Stimulated activated naive CD4-positive, alpha-beta T cell treated with Interleukin-2 at 50 U/mL for 16 hours (primary cell): ENCODE measurements at regions not wholly inside any gene's neighbourhood (a gene's known extent, or its start where the extent isn't known, plus 50 kb on each side); places are given as distances from the start of the nearest gene placed in this dataset.
"Not testable (repeated sequence)": the region's sequence is repeated elsewhere in the genome, so short reads cannot be mapped to it uniquely, and the experiment has no call there.

Experiments
- DNase-seq: peaks from one replicate; lab custom pipeline; 2025; lab: John Stamatoyannopoulos, UW

DNA sequence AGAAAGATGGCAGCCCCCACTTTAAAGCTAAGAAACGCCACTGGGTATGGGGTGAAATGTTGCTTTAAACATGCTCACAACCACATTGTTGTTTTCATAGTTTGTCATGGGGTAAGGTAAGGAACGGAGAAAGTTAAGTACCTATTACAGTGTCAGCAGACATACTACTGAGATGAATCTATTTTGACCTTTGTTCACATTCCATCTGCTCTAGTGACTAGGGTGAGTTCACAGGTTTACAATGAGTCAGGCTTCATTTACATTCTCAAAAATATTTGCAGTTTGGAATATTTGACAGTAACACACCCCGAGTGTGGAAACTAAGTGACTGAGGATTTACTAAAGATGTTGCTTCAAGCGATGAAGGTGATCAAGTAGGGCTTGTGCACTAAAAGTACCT is 428.7 kb upstream of the ACVR2A start:
- no peak for DNase-seq

DNA sequence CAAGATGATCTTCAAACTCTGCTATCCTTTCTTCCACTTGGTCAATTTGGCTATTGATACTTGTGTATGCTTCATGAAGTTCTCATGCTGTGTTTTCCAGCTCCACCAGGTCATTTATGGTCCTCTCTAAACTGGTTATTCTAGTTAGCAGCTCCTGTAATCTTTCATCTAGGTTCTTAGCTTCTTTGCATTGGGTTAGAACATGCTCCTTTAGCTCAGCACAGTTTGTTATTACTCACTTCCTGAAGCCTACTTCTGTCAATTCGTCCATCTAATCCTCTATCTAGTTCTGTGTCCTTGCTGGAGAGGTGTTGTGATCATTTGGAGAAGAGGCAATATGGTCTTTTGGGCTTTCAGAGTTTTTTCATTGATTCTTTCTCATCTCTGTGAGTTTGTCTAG is 430.2 kb upstream of the ACVR2A start:
- DNase-seq = not testable (repeated sequence)

DNA sequence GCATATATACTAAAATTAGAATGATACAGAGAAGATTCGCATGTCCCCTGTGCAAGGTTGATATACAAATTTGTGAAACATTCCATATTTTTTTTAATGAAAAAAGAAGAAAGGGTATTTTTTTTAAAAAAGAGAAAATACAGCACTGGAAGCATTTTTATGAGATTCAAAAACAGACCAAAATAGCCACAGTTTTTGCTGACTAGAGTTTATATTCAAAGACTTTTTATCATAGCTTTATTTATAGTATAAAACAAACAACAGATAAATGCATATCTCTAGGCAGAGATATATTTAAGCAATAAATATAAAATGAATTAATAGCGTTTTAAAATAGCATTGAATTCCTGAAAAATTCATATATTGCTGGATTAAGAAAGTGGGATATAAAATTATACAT is 436.5 kb upstream of the ACVR2A start:
- DNase-seq = no peak

DNA sequence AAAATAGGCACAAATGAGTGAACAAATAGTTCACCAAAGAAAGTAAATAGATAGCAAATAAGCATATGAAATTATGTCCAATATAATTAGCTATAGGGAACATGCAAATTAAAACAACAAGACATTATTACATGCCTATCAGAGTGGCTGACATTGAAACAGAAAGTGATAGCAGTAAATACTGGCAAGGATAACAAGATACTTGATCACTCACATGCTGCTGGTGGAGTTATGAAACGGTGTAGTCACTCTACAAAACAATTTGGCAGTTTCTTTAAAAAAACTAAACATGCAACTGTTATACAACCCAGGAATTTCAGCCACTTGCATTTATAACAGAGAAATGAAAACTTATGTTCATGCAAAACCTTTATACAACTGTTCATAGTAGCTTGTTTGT is 439.2 kb upstream of the ACVR2A start:
- DNase-seq = no peak

DNA sequence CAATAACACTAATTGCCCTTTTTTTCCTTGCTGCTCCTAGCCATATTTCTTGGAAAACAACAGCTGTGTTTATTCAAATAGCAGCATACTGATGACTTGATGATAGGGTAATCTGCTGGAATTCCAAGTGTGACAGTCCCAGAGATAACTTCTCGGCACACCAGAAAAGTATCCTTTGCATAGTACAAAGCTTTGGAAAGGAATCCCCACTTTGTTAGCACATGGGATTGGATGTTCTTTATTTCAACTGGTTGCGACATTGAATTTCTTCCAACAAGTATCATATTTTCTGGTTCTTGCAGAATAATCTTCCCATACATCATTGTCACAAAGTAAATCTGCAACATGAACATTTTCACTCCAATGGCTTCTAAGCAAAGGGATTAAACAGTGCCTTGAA is 445.8 kb upstream of the ACVR2A start:
- no peak for DNase-seq

DNA sequence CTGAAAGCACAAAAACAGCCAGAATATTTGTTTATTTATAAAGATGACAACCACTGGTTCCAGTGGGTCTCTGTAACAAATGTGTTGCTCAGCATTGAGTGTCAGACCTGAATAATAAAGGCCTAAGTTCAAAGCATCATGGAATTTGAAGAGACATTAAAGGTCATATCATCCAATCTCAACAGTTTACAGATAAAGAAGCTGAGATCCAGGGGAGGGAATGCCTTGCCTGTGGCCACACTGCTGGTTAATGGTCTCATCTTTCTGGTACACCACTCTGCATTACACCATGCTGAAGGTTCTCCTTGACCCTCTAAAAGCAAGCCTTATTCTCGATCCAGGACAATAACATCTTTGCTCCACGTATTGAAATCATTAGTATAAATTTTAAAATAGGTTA is 446.5 kb upstream of the ACVR2A start:
- DNase-seq = no peak

DNA sequence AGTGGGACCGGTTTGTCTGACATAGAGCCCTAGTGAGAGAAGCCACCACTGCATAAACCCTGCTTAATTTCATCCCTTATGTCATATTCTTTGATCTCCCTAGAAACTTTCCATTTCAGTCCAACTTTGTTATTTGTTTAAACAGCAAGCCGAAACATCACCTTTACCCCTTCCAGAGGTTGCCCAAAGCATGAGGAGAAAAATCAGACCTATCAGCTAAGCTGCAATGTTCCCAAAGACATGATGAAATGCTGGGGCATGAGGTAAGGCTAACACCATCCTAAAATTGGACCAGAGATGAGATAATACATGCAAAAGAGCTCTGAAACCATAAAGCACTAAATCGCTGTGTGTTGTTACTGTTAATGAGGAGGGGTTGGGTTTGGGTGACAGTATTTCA is 447.9 kb upstream of the ACVR2A start:
- no peak for DNase-seq

DNA sequence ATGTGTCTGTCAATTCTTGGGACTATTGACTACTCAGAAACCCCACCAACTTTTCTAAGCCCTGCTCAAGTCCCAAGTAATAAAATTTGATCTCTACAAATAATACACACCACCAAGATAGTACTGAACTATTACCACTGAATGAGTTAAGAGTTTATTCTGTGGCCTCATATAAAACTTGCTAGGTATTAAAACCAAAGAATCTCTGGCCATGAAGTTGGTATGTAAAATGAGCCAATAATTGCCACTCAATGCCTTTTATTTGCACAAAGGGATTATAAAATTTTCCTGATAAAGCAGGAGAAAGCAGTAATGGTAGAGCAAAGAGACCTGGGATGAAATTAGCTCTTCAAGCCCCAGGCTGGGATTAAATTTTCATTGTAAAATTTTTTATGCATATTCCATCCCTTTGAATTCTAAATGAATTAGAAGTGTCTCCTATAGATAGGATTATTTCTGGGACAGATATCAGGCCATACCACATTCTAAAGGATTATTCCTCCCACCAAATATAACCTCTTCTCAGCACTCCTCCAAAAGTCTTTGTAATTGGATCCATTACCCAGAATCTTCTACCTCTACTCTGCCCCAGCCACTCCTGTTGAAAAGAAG is 450.5 kb upstream of the ACVR2A start:
- DNase-seq = no peak

DNA sequence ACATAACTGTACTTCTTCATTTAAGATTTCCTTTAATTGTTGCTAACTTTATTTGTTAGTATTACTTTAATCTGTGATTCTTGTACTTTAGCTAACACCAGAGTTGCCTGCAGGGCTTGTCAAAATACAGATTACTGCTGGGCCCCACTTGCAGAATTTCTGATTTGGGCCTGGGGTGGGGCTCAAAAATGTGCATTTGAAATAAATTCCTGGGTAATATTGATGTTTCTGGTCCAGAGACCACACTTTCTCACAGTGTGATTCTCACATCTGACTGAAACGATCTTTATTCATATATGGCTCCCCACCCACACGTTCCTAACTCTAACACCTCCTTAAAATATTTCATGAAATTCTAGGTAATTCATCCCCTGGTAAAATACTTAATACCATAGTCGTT is 452.6 kb upstream of the ACVR2A start:
- no peak for DNase-seq

DNA sequence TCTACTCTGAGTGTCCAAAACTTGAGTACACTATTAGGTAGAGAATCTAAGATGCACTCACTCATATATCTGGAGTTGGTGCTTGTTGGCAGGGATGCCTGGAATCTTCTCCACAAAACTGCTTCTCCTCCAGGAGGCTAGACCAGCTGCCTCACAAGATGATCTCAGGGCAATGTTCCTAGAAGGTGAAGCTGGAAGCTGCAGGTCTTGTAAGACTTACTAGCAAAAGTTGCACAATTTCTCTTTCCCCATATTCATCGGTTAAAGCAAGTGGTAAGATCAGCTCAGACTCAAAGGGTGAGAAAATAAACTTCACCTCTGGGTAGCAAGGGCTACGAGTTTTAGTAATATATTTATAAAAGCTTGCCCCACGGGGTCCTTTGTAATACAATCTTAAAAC is 454.4 kb upstream of the ACVR2A start:
- DNase-seq = no peak

DNA sequence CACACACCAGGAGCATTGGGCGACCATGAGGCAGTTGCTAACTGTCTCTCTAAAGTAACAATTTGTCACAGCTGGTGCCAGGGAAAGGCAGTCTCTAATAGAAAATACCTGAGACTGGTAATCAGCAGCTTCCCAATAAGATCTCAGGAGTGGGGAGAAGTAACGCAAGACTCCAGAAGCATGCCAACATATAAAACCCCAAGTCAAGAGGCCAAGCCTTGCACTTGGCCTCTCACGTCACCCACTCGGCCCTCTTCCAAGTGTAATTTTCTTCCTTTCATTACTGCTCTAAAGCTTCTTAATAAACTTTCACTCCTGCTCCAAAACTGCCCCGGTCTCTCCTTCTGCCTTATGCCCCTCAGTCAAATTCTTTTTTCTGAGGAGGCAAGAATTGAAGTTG is 455.6 kb upstream of the ACVR2A start:
- no peak for DNase-seq

DNA sequence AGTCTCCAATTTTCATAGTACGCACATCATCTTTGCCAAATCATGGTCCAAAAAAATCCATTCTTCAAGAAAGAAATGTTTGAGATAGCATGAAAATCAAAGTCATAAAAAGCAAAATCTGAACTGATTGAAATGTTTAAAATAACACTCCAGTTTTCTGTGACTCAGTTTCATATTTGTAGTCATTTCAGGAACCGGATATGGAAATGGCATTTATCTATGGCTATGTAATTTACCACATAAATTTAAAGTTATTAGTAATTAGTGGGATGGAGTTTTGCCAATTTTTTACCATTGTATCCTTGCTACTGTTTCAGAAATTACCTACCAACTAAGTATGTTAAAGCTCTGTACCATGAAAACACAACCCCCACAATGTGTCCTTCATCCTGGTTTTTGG is 456.6 kb upstream of the ACVR2A start:
- no peak for DNase-seq

DNA sequence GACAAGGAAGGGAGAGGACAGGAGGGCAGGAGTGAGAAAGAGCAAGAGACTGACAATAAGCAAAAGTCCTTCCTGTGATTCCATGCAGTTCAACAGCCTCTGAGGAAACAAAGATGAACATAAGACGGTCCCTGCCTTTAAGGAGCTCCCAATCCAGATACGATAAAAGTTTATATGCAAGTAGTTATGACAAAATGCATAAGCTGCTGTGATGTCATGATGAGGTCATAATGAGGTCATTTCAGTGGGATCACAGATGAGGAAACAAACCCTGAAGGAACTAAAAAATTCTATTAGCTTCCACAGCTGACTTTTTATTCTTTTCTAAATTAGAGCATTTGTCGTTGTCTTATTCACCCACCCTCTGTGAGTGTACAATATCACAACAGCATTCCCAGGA is 458.5 kb upstream of the ACVR2A start:
- DNase-seq = no peak

DNA sequence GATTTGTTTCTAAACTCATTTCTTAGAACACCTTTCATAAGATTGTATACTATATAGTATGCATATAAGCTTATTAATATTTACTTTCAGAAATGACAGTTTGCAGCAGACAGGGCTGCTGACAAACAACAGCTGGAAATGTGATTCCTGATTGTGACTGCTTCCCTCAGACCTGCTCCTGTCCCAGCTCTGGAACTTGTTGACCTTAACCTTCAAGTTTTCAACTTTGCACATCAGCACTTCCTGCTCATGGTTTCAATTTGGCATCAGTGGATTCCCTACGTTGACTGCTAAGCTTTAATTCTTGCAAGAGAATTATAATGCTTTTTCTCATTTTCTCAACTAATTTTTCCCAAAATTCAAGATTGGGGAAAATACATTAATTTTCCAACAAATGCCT is 459.2 kb upstream of the ACVR2A start:
- no peak for DNase-seq

DNA sequence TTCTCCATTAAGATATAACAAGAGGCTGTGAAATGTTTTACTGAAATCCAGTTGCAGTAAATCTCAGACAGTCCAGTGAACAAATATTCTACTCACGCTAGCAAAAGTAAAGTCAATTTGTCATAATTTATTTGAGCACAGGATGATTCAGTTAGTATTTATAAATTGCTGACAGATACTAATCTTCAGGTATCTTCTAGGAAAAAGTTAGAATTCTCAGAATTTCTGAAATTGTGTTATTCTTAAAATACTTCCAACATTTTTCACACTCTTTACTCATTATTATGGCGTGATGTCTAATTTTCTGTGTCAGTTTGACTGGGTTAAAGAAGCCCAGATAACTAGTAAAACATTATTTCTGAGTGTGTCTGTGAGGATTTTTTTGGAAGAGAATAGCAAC is 460.2 kb upstream of the ACVR2A start:
- no peak for DNase-seq

DNA sequence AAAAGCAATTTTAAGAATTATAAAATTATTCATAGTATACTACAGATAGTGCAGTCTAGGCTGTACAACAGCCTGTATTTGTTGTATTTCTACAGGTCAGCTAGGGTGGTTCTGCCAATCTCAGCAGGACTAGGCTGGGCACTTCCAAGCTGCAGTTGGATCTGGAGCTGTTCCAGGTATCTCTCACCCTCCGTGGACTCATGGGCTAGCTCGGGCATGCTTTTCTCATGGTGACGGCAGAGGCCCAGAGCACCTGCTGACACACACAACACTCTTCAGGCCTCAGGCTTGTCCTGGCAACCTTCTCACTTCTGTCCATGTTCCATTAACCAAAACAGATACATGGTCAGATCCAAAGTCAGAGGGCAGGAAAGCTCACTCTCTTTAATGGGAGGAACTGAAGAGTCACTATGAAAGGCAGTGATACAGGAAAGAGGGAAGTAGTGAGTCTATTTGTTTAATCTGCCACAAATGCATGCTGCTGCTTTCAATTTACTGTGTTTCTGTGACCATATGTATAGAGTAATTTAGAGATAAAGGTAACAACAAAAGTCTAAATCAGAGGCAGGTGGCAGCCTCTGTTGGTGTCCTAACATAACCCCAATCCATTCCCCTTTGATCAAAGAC is 462.4 kb upstream of the ACVR2A start:
- no peak for DNase-seq

DNA sequence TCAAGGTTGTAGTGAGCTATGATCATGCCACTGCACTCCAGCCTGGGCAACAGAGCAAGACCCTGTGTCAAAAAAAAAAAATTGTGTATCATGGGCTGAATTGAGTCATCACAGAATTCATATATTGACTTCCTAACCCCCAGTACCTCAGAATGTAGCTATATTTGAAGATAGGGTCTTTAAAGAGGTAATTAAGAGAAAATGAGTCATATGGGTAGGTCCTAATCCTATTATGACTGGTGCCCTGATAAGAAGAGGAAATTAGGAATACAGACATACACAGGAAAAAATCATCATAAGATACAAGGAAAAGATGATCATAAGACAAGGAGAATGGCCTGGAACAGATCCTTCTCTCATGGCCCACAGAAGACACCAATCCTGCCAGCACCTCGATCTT is 466.4 kb upstream of the ACVR2A start:
- DNase-seq = no peak

DNA sequence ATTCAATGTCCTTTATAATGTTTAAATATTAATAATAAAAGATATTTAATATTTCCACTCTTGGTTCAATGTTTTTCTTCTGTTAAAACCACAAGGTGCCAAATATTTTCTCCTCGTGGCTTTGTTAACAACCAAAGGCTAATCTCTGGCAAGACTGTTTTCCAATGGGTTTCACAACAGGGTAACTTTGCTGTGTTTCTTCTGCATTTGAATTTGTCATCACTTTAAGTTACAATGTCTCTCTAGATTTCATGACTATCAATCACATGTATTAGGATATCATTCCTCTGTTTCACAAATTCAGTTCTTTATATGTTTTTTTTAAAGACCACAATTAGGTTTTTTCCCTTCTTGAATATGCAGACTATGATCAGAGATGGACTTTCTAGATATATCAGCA is 469.8 kb upstream of the ACVR2A start:
- no peak for DNase-seq

DNA sequence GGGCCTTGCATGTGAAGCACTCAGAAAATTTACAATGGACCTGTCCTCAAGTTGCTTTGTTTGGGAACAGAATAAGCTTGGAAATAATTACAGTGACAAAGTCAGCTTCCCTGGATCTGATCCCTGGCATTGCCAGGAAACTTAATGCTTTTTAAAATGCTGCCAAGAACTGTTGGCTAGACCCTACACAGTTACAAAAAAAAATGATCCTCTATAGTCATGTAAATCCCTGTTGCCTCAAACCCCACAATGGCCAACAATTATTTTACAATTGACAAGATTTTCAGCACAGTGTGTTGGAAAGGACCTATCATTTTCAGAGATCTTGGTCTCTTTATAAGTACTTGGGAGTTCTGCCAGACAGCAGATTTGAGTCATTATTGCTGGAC is 470.4 kb upstream of the ACVR2A start:
- DNase-seq = no peak

DNA sequence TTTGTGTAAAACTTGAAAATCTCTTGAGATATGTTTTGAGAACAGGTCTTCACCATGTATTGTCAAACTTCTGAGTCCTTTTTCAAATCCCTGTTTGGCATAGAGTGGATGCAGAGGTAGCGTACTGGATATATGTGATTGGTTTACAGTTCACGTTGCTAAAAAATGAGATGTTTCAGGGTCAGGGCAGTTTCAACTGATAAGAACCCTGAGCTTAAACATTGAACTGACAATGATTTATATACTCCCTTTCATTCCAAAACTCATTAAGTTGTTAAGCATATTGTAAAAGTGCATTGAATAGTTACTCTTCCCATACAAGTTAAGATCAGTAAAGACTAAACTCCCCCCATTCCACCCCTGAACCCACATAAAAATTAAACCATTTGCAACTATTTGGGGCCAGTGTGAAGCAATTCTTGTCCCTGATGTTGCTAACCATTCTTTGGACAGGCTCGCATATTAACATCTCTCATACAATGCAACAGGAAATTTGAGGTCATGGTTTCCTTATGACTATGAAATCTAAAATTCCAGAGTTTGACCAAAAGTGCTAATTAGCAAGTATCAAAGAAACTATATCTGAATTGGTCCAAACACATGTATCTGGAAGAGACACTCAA is 470.9 kb upstream of the ACVR2A start:
- no peak for DNase-seq

DNA sequence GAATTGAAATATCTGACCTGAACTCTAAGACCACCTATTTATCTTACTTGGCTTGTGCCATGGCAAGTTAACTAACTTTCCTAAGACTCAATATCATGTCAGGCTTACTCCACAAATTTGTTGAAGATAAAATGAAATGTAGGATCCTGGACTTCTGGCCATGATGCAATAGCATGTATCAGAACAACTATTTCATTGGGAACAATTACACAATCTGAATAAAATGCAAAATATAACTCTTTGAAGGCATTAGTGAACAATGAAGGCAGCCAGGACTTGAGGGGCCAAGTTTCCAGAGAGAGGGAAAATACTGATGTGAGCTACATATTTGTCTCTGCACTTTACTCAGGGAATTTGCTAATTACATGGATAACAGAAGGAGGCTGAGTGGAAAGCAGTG is 476.5 kb upstream of the ACVR2A start:
- DNase-seq = no peak

DNA sequence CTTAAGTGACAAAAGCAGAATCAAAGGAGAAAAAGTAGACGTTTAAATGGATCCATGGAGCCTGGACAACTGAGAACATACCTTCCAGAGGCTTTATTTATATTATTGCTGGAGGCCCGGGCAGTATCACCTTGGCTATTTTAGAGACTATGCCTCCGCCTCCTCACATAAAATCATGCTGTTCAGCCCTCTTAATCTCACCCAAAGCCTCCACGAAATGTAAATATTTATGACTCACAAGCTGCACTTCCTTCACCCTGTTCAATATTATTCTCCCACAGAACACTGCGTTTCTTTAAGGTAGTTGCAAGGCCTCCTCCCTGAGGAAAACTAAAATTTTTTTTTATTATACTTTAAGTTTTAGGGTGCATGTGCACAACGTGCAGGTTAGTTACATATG is 478.6 kb upstream of the ACVR2A start:
- no peak for DNase-seq

DNA sequence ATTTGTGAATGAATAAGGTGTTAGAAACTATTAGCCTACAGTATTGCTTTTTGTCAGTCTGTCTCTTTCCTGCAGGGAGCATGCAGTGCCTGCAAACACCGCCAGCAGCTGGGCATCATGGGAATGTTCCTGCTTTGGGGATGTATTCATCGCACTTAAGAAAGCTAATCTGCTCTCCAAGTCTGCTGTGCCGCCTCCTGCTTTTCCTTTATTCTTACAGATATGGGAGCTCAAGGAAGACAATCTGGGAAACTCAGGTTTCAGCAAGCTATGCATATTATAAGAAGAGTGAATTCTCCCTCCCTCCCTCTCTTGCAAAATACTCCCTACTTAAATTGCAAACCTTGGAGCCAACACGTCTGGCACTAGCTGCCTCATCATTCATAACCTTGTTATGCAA is 479.2 kb upstream of the ACVR2A start:
- DNase-seq = no peak

DNA sequence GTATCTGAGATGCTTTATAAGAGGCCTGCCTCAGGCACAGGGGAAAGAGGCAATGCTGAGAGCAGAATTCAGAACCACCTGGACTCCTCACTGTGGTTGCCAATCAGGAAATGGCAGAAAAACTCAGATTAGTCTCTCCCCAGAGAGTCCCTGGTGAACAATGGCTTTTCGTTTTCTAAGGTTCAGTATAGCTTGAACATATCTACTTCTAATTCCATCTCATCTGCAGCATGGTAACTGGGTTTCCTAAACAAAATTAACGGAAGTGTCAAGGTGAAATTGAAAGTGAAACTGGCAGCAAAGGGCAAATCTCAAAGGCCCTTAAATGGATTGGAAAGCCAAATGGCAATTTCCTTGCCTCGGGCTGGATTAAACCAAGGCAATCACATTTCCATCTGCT is 480.2 kb upstream of the ACVR2A start:
- no peak for DNase-seq
